ENCODE measurements at regions not wholly inside any gene's neighbourhood (a gene's known extent, or its start where the extent isn't known, plus 50 kb on each side); places are given as distances from the start of the nearest gene placed in this dataset.

- TF ChIP-seq POLR2A (IDR thresholded peaks at IDR 0.05; ENCODE audit: low read depth) (no peak), EP300 (IDR thresholded peaks at IDR 0.05) (no peak), CTCF (IDR thresholded peaks at IDR 0.05) (no peak)
Measured at GRCh38 chr4:82043081-82043808, 330.5 kb downstream of the HNRNPD start.
